Upper lobe of right lung (tissue), 1 donor: ENCODE measurements at regions not wholly inside any gene's neighbourhood (a gene's known extent, or its start where the extent isn't known, plus 50 kb on each side); places are given as distances from the start of the nearest gene placed in this dataset.

Experiments used
- ATAC-seq: fragments of 200-7000 bp; cut with Tn5 transposase; one replicate; pipeline ENCODE4 v1.9.1; 2020; ENCODE audit warnings: mild to moderate bottlenecking, moderate library complexity
- DNase-seq: peaks from one replicate; pipeline ENCODE4 v3.0.0-alpha.2; 2020
- H3K27ac ChIP-seq: fragments of 200-600 bp; one replicate; pipeline ENCODE4 v1.8.0; 2022
- H3K27me3 ChIP-seq: fragments of 200-600 bp; one replicate; pipeline ENCODE4 v1.8.0; 2022; ENCODE audit warnings: mild to moderate bottlenecking
- H3K36me3 ChIP-seq: fragments of 200-600 bp; one replicate; pipeline ENCODE4 v1.8.0; 2022
- H3K4me1 ChIP-seq: fragments of 200-600 bp; one replicate; pipeline ENCODE4 v1.8.0; 2022
- H3K4me3 ChIP-seq: fragments of 200-600 bp; one replicate; pipeline ENCODE4 v1.8.0; 2022; ENCODE audit warnings: mild to moderate bottlenecking
- H3K9me3 ChIP-seq: fragments of 200-600 bp; one replicate; pipeline ENCODE4 v1.8.0; 2022
- intact Hi-C: fragments of 100-400 bp; cut with DNase I; formaldehyde crosslinking; loops from one replicate; pipeline ENCODE4 v1.11.0; 2022
- TF ChIP-seq, protein P1 (sequence below): fragments of 200-600 bp; IDR thresholded peaks from one replicate; pipeline ENCODE4 v1.8.0; 2022; ENCODE audit warnings: antibody characterized with exemption
- donor health status: DM: no; HTN: yes; CAD: no; lungs with severe emphysema.

GRCh38 chr18:78676622-78677482 is 302.8 kb upstream of the SALL3 start:
- no peaks in the 10 kb centered on the region for H3K9me3 ChIP-seq
- no peak overlapping the region for H3K27ac ChIP-seq
- no peaks in the 10 kb centered on the region for H3K27me3 ChIP-seq
- ATAC-seq (no peak), DNase-seq (no peak)
- H3K4me3 ChIP-seq, result no peak overlapping the region
- no peaks in the 10 kb centered on the region for H3K4me1 ChIP-seq
- no peaks in the 10 kb centered on the region for H3K36me3 ChIP-seq
- TF ChIP-seq, protein P1, sequence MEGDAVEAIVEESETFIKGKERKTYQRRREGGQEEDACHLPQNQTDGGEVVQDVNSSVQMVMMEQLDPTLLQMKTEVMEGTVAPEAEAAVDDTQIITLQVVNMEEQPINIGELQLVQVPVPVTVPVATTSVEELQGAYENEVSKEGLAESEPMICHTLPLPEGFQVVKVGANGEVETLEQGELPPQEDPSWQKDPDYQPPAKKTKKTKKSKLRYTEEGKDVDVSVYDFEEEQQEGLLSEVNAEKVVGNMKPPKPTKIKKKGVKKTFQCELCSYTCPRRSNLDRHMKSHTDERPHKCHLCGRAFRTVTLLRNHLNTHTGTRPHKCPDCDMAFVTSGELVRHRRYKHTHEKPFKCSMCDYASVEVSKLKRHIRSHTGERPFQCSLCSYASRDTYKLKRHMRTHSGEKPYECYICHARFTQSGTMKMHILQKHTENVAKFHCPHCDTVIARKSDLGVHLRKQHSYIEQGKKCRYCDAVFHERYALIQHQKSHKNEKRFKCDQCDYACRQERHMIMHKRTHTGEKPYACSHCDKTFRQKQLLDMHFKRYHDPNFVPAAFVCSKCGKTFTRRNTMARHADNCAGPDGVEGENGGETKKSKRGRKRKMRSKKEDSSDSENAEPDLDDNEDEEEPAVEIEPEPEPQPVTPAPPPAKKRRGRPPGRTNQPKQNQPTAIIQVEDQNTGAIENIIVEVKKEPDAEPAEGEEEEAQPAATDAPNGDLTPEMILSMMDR, result no peak
- intact Hi-C loops, result no loop called here

DNA sequence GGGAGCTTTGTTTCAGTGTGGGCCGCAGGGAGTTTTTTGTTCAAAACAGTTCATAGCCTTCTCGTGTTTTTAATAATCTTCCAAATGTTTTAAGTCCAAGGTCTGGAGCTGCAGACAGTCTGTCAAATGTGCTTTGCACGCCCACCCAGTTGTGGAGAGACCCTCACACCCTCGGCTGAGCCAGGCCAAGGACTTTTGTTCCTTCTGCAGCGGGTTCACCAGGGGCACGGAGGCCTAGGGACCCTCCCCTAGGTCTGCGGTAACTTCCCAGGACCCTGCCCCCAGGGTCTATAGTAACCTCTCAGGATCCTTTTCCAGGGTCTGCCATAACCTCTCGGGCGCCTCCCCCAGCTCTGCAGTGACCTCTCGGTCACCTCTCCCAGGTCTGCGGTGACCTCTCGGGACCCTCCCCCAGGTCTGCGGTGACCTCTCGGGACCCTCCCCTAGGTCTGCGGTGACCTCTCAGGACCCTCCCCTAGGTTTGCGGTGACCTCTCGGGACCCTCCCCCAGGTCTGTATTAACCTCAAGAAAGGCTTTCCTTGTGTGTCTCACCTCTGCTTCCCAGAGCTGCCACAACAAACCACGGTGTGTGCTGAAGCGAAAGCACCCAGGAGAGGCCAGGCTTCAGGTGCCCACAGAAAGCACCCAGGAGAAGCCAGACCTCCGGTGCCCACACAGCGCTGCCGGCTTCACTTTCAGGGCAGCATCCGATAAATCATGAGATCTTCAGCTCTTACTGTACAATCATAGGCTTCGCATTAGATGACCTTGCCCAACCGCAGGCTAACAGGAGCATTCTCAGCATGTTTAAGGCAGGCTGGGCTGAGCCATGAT is 301.9 kb upstream of the SALL3 start:
- ATAC-seq (no peak), DNase-seq (no peak)
- H3K36me3 ChIP-seq, result no peaks in the 10 kb centered on the region

GRCh38 chr18:78678318-78678695 is 301.3 kb upstream of the SALL3 start:
- H3K4me1 ChIP-seq, result no peaks in the 10 kb centered on the region
- H3K27me3 ChIP-seq, result no peaks in the 10 kb centered on the region
- H3K27ac ChIP-seq, result no peak overlapping the region
- TF ChIP-seq, protein P1, result no peak
- ATAC-seq (no peak), DNase-seq (no peak)
- intact Hi-C loops, result no loop called here
- H3K9me3 ChIP-seq, result no peaks in the 10 kb centered on the region
- H3K36me3 ChIP-seq, result no peaks in the 10 kb centered on the region
- no peak overlapping the region for H3K4me3 ChIP-seq

More for the DNA sequence above, 301.9 kb upstream of the SALL3 start:
- Histone ChIP-seq H3K27ac (no peak overlapping the region), H3K4me3 (no peak overlapping the region), H3K27me3 (no peaks in the 10 kb centered on the region), H3K4me1 (no peaks in the 10 kb centered on the region), H3K9me3 (no peaks in the 10 kb centered on the region)
- TF ChIP-seq, protein P1, result no peak
- intact Hi-C loops, result no loop called here

DNA sequence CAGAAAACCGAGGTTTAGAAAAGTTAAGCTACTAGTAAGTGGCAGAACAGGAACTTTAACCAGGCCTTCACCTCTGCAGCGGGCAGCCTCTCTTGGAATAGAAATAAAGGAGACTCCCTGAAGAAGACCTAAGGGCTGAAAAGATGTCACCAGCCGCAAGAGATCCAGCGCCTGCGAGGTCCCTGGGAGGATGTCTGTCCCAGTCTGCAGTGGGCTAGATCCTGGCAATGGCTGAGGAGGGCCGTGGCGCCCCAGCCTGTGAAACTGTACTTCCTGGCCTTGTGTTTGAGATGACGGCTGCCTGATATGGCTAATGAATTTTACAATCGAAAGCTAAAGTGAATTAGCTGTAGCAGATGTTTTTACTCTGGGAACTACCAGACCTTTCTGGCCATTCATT is 300.6 kb upstream of the SALL3 start:
- ATAC-seq, result no peak
- H3K4me1 ChIP-seq, result no peaks in the 10 kb centered on the region
- H3K9me3 ChIP-seq, result no peaks in the 10 kb centered on the region
- no peaks in the 10 kb centered on the region for H3K27me3 ChIP-seq
- peak; percentile 34 for DNase-seq
- no peaks in the 10 kb centered on the region for H3K36me3 ChIP-seq
- no peak overlapping the region for H3K27ac ChIP-seq
- intact Hi-C loops, result no loop called here
- H3K4me3 ChIP-seq, result no peak overlapping the region
- TF ChIP-seq, protein P1, result no peak

GRCh38 chr18:78679613-78680260 is 299.9 kb upstream of the SALL3 start:
- H3K4me1 ChIP-seq, result no peaks in the 10 kb centered on the region
- no peaks in the 10 kb centered on the region for H3K36me3 ChIP-seq
- DNase-seq, result peak; percentile 26
- no peak overlapping the region for H3K4me3 ChIP-seq
- no peaks in the 10 kb centered on the region for H3K27me3 ChIP-seq
- intact Hi-C loops, result no loop called here
- TF ChIP-seq, protein P1, result no peak
- no peak for ATAC-seq
- no peaks in the 10 kb centered on the region for H3K9me3 ChIP-seq
- no peak overlapping the region for H3K27ac ChIP-seq
